GM12872 (cell line): ENCODE measurements at regions not wholly inside any gene's neighbourhood (a gene's known extent, or its start where the extent isn't known, plus 50 kb on each side); places are given as distances from the start of the nearest gene placed in this dataset.

Source experiments
- TF ChIP-seq, protein P1 (sequence below): IDR thresholded peaks from 3 replicates; pipeline ENCODE4 v1.5.1; 2011; ENCODE audit warnings: low read depth, mild to moderate bottlenecking, low read length, moderate library complexity; ENCODE audit not compliant: insufficient read depth

DNA sequence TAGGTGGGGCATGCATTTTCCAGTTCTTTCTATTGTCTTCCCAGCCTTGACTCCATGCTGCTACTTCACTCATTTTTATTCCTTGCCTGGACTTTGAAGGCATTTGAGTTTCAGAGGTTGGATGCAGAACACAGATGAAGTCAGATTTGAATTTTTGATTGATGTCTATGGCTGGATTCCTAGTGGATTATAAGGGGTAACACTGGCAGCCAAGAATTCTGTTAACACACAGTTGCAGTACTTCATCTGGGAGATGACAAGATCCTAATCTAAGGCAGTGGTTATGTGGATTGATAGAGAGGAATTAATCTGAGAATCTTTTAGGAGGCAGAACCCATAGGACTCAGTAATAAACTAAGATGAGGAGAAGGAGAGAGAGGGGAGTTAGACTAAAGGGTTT lies 439.0 kb upstream of the USP24 start:
- TF ChIP-seq, protein P1, sequence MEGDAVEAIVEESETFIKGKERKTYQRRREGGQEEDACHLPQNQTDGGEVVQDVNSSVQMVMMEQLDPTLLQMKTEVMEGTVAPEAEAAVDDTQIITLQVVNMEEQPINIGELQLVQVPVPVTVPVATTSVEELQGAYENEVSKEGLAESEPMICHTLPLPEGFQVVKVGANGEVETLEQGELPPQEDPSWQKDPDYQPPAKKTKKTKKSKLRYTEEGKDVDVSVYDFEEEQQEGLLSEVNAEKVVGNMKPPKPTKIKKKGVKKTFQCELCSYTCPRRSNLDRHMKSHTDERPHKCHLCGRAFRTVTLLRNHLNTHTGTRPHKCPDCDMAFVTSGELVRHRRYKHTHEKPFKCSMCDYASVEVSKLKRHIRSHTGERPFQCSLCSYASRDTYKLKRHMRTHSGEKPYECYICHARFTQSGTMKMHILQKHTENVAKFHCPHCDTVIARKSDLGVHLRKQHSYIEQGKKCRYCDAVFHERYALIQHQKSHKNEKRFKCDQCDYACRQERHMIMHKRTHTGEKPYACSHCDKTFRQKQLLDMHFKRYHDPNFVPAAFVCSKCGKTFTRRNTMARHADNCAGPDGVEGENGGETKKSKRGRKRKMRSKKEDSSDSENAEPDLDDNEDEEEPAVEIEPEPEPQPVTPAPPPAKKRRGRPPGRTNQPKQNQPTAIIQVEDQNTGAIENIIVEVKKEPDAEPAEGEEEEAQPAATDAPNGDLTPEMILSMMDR = no peak

DNA sequence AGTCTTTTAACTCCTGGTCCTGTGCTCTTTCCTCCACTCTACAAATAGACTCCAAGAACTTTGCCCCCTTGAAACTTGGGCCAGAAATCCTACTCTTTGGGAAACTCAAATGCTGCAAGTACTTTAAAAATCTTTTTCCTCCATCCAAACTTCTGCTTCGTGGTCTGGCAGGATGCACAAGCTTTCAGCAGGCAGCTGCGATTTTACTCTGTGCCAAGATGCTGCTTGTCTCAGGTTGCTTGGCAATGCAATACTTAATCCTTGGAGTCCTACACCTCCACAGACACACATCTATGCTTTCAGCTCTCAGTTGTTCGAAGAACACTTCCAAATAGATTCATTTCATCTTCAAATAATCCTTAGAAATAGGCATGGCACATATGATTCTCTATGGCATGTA lies 435.3 kb upstream of the USP24 start:
- TF ChIP-seq, protein P1 = no peak

DNA sequence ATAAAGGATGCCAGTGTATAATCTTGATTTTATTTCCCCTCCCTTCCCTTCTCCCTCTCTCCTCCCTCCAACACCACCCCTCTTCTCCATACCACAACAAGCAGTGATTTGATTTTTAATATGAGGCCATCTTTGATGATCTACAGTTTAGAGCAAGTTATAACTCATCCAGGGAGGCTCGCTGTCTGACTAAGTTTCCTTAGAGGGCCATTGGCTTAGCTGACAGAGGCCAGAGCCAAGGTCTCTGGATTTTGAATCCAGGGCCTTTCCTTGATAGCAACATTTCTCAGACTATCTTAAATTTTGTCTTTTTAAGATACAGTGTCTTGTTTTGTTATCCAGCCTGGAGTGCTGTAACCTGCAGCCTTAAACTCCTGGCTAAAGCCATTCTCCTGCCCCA lies 431.0 kb upstream of the USP24 start:
- TF ChIP-seq, protein P1 = no peak

GRCh38 chr1:55645270-55645669 lies 430.1 kb upstream of the USP24 start:
- TF ChIP-seq, protein P1 = no peak

DNA sequence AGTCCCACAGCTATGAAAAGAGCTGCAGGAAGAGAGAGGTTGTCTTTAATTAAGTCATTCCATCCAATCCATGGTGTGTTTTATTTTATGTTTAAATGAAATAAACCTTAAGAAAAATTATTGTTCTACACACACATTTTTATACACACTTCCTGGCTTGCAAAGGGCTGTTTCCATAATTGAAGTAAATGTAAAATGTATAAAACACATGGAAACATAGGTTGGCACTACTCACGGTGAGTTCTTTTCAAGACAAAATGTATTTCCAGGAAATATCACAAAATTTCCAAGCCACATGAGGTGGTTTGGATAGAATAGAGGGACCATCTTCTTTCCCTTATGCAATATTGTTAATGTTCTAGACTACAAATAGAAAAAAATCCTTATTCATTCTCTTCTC lies 426.8 kb upstream of the USP24 start:
- TF ChIP-seq, protein P1 = no peak

GRCh38 chr1:55640708-55641473 lies 425.7 kb upstream of the USP24 start:
- TF ChIP-seq, protein P1 = no peak

DNA sequence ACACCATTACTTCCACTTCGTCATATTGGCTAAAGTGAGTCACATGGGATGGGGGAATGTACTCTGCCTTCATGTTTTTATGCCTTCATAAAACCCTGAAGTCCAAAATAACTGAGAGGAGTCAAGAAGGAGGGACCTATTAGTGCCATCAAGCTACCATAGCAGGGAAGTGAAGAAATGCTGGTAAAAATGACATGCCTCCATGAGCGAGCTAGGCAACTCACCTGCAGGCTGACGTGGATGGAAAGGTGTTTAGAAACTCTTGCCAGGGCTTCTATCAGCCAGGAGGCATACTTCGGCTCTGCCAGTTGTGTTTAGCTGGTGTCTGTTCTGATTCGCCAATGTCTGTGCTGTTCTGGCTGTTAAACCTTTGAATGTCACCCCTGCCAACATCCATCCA lies 424.4 kb upstream of the USP24 start:
- TF ChIP-seq, protein P1 = no peak
